RWPE2 (cell line): ENCODE measurements at regions not wholly inside any gene's neighbourhood (a gene's known extent, or its start where the extent isn't known, plus 50 kb on each side); places are given as distances from the start of the nearest gene placed in this dataset.
"Not testable (repeated sequence)": the region's sequence is repeated elsewhere in the genome, so short reads cannot be mapped to it uniquely, and the experiment has no call there.

Source experiments
- ATAC-seq: fragments of 200-7000 bp; cut with Tn5 transposase; 3 replicates; pipeline ENCODE4 v1.9.1; 2021; ENCODE audit warnings: low read depth
- DNase-seq: peaks from one replicate; pipeline ENCODE4 v3.0.0-alpha.2; 2020; ENCODE audit warnings: low spot score
- H3K27ac ChIP-seq: fragments of 450-650 bp; 2 replicates; pipeline ENCODE4 v1.5.1; 2017; ENCODE audit warnings: mild to moderate bottlenecking; ENCODE audit not compliant: poor library complexity, severe bottlenecking
- H3K27me3 ChIP-seq: fragments of 250-450 bp; sonication (Bioruptor Pico); 2 replicates; pipeline ENCODE4 v1.5.1; 2021; ENCODE audit warnings: mild to moderate bottlenecking, moderate library complexity; ENCODE audit not compliant: insufficient read depth, poor library complexity, severe bottlenecking
- H3K36me3 ChIP-seq: fragments of 250-450 bp; sonication (Bioruptor Pico); 2 replicates; pipeline ENCODE4 v1.5.1; 2020; ENCODE audit warnings: low read depth, mild to moderate bottlenecking, moderate library complexity
- H3K4me1 ChIP-seq: fragments of 250-450 bp; sonication (Bioruptor Pico); 2 replicates; pipeline ENCODE4 v1.5.1; 2021; ENCODE audit warnings: mild to moderate bottlenecking, moderate library complexity; ENCODE audit not compliant: insufficient read depth, poor library complexity, severe bottlenecking
- H3K4me3 ChIP-seq: fragments of 250-450 bp; sonication (Bioruptor Pico); 2 replicates; pipeline ENCODE4 v1.5.1; 2021; ENCODE audit warnings: mild to moderate bottlenecking, moderate library complexity; ENCODE audit not compliant: severe bottlenecking
- H3K9me3 ChIP-seq: fragments of 250-450 bp; sonication (Bioruptor Pico); 2 replicates; pipeline ENCODE4 v1.5.1; 2021; ENCODE audit warnings: mild to moderate bottlenecking, moderate library complexity; ENCODE audit not compliant: severe bottlenecking
- CTCF ChIP-seq: fragments of 450-650 bp; IDR thresholded peaks from one replicate; pipeline ENCODE4 v1.5.1; 2017; ENCODE audit warnings: mild to moderate bottlenecking, moderate library complexity; ENCODE audit not compliant: poor library complexity, severe bottlenecking

GRCh38 chr5:109550077-109550476, 139.7 kb upstream of the MAN2A1 start:
- no peak for DNase-seq
- H3K4me1 ChIP-seq = no peaks in the 10 kb centered on the region

GRCh38 chr5:109546461-109546860, 136.7 kb upstream of the PJA2 start:
- ATAC-seq (no peak), DNase-seq (no peak)
- Histone ChIP-seq H3K9me3 (peaks cover 2% of the 10 kb centered on the region), H3K27ac (no peak overlapping the region), H3K36me3 (no peaks in the 10 kb centered on the region), H3K4me3 (no peak overlapping the region), H3K4me1 (no peaks in the 10 kb centered on the region), H3K27me3 (peaks cover 4% of the 10 kb centered on the region)
- no peak for TF ChIP-seq CTCF

More at GRCh38 chr5:109550077-109550476, 139.7 kb upstream of the MAN2A1 start:
- no peak for ATAC-seq
- Histone ChIP-seq H3K36me3 (no peaks in the 10 kb centered on the region), H3K27me3 (peaks cover 4% of the 10 kb centered on the region), H3K9me3 (peaks cover 2% of the 10 kb centered on the region), H3K4me3 (no peak overlapping the region), H3K27ac (no peak overlapping the region)
- no peak for TF ChIP-seq CTCF

GRCh38 chr5:109544873-109545272, 135.1 kb upstream of the PJA2 start:
- not testable (repeated sequence) for ATAC-seq, DNase-seq, H3K27ac ChIP-seq, H3K4me3 ChIP-seq, H3K9me3 ChIP-seq, H3K36me3 ChIP-seq, H3K4me1 ChIP-seq, H3K27me3 ChIP-seq

GRCh38 chr5:109538692-109539091, 128.9 kb upstream of the PJA2 start:
- not testable (repeated sequence) for H3K4me1 ChIP-seq, DNase-seq, H3K36me3 ChIP-seq, H3K9me3 ChIP-seq, H3K27me3 ChIP-seq, H3K27ac ChIP-seq, H3K4me3 ChIP-seq, ATAC-seq

GRCh38 chr5:109535090-109535489, 125.3 kb upstream of the PJA2 start:
- not testable (repeated sequence) for H3K4me1 ChIP-seq, H3K9me3 ChIP-seq, ATAC-seq, H3K4me3 ChIP-seq, H3K27ac ChIP-seq, DNase-seq, H3K27me3 ChIP-seq, H3K36me3 ChIP-seq

GRCh38 chr5:109533751-109534272, 124.0 kb upstream of the PJA2 start:
- no peak overlapping the region for H3K4me3 ChIP-seq
- H3K27ac ChIP-seq = no peak overlapping the region
- ATAC-seq (no peak), DNase-seq (no peak)
- H3K9me3 ChIP-seq = no peaks in the 10 kb centered on the region
- H3K36me3 ChIP-seq = no peaks in the 10 kb centered on the region
- no peak for TF ChIP-seq CTCF
- no peaks in the 10 kb centered on the region for H3K4me1 ChIP-seq
- peaks cover 3% of the 10 kb centered on the region for H3K27me3 ChIP-seq
